SK-N-MC (cell line): ENCODE measurements at regions not wholly inside any gene's neighbourhood (a gene's known extent, or its start where the extent isn't known, plus 50 kb on each side); places are given as distances from the start of the nearest gene placed in this dataset.

Experiments used
- EZH2 ChIP-seq: fragments of 200-600 bp; sonication (generic); IDR thresholded peaks from one replicate; pipeline ENCODE4 v1.6.1; 2017; ENCODE audit warnings: antibody characterized with exemption
- FOXP2 ChIP-seq: optimal IDR thresholded peaks from 2 replicates; pipeline ENCODE3; 2011; ENCODE audit warnings: mild to moderate bottlenecking, moderate library complexity; ENCODE audit not compliant: insufficient read depth; ENCODE audit errors: extremely low read length, control extremely low read depth
- POLR2AphosphoS5 ChIP-seq: IDR thresholded peaks from 2 replicates; pipeline ENCODE4 v1.6.1; 2012; ENCODE audit warnings: mild to moderate bottlenecking, low read depth, low read length, borderline replicate concordance

GRCh38 chr5:33195431-33196165 is 245.2 kb upstream of the TARS1 start:
- no peak for TF ChIP-seq POLR2AphosphoS5
- TF ChIP-seq FOXP2, result no peak
- TF ChIP-seq EZH2, result no peak
